Hepatocyte (in vitro differentiated cells): ENCODE measurements at regions not wholly inside any gene's neighbourhood (a gene's known extent, or its start where the extent isn't known, plus 50 kb on each side); places are given as distances from the start of the nearest gene placed in this dataset.
"Not testable (repeated sequence)": the region's sequence is repeated elsewhere in the genome, so short reads cannot be mapped to it uniquely, and the experiment has no call there.

Experiments
- DNase-seq: peaks from one replicate; pipeline ENCODE4 v3.0.0-alpha.2; 2016; ENCODE audit warnings: low spot score
- H2AFZ ChIP-seq: fragments of 200-600 bp; sonication (generic); 2 replicates; pipeline ENCODE4 v1.6.0; 2016; ENCODE audit warnings: antibody characterized with exemption, mild to moderate bottlenecking
- H3K27ac ChIP-seq: fragments of 200-600 bp; sonication (generic); 2 replicates; pipeline ENCODE4 v1.5.1; 2016; ENCODE audit warnings: mild to moderate bottlenecking
- H3K27me3 ChIP-seq: fragments of 200-600 bp; sonication (generic); 2 replicates; pipeline ENCODE4 v1.6.1; 2016
- H3K36me3 ChIP-seq: fragments of 200-600 bp; sonication (generic); replicated peaks from 2 replicates; pipeline ENCODE4 v1.5.1; 2016; ENCODE audit warnings: low read depth; ENCODE audit not compliant: insufficient read depth
- H3K4me1 ChIP-seq: fragments of 200-600 bp; sonication (generic); 2 replicates; pipeline ENCODE4 v1.5.1; 2016; ENCODE audit warnings: mild to moderate bottlenecking, moderate library complexity; ENCODE audit not compliant: insufficient read depth
- H3K4me2 ChIP-seq: fragments of 200-600 bp; sonication (generic); 2 replicates; pipeline ENCODE4 v1.6.0; 2016
- H3K4me3 ChIP-seq: fragments of 200-600 bp; sonication (generic); 2 replicates; pipeline ENCODE4 v1.5.1; 2016; ENCODE audit warnings: mild to moderate bottlenecking
- H3K79me2 ChIP-seq: fragments of 200-600 bp; sonication (generic); 2 replicates; pipeline ENCODE4 v1.6.0; 2017; ENCODE audit warnings: mild to moderate bottlenecking
- H3K9me2 ChIP-seq: fragments of 200-600 bp; sonication (generic); replicated peaks from 2 replicates; pipeline ENCODE4 v1.6.0; 2017; ENCODE audit warnings: mild to moderate bottlenecking; ENCODE audit not compliant: insufficient read depth
- H3K9me3 ChIP-seq: fragments of 200-600 bp; sonication (generic); 2 replicates; pipeline ENCODE4 v1.5.1; 2016; ENCODE audit warnings: low read depth, mild to moderate bottlenecking
- H4K20me1 ChIP-seq: fragments of 200-600 bp; sonication (generic); 2 replicates; pipeline ENCODE4 v1.6.0; 2016; ENCODE audit warnings: mild to moderate bottlenecking; ENCODE audit not compliant: insufficient read depth, poor library complexity, severe bottlenecking
- CTCF ChIP-seq: fragments of 200-600 bp; sonication (generic); IDR thresholded peaks from 2 replicates; pipeline ENCODE4 v1.5.1; 2016; ENCODE audit warnings: antibody characterized with exemption, mild to moderate bottlenecking; ENCODE audit not compliant: poor library complexity
- EZH2 ChIP-seq: fragments of 200-600 bp; sonication (generic); IDR thresholded peaks from 2 replicates; pipeline ENCODE4 v1.6.1; 2016; ENCODE audit warnings: antibody characterized with exemption, mild to moderate bottlenecking, borderline replicate concordance
- EZH2phosphoT487 ChIP-seq: fragments of 200-600 bp; sonication (generic); IDR thresholded peaks from one replicate; pipeline ENCODE4 v1.6.1; 2018; ENCODE audit warnings: antibody characterized with exemption, mild to moderate bottlenecking, low read depth, moderate library complexity; ENCODE audit not compliant: unreplicated experiment, severe bottlenecking
- WGBS: methylation state at CpG from one replicate; pipeline ENCODE4 v1.1.6; 2016; ENCODE audit warnings: low lambda C conversion rate; ENCODE audit errors: missing lambda C conversion rate; 5-methylcytosine and 5-hydroxymethylcytosine counted together

GRCh38 chr9:93886911-93887310 is 68.2 kb downstream of the BARX1 start:
- Histone ChIP-seq H3K36me3 (no peaks in the 10 kb centered on the region), H2AFZ (no peak overlapping the region), H3K4me2 (no peak overlapping the region), H3K27me3 (no peaks in the 10 kb centered on the region), H3K4me1 (no peaks in the 10 kb centered on the region), H3K4me3 (no peak overlapping the region), H3K9me3 (no peaks in the 10 kb centered on the region), H3K9me2 (no peaks in the 10 kb centered on the region), H4K20me1 (no peaks in the 10 kb centered on the region), H3K27ac (no peak overlapping the region), H3K79me2 (no peaks in the 10 kb centered on the region)
- 61% methylated on average over 7 of the region's 7 CpGs for WGBS
- DNase-seq, result no peak
- no peak for TF ChIP-seq EZH2phosphoT487
- TF ChIP-seq EZH2, result no peak
- no peak for TF ChIP-seq CTCF

- Histone ChIP-seq H3K4me2 (no peak overlapping the region), H3K4me3 (no peak overlapping the region), H4K20me1 (no peaks in the 10 kb centered on the region), H3K27ac (no peak overlapping the region), H3K9me2 (no peaks in the 10 kb centered on the region), H3K27me3 (no peaks in the 10 kb centered on the region), H2AFZ (no peak overlapping the region), H3K4me1 (no peaks in the 10 kb centered on the region), H3K9me3 (no peaks in the 10 kb centered on the region), H3K36me3 (no peaks in the 10 kb centered on the region), H3K79me2 (no peaks in the 10 kb centered on the region)
- no peak for DNase-seq
- TF ChIP-seq EZH2 (no peak), CTCF (no peak), EZH2phosphoT487 (no peak)
- 54% methylated on average over 1 of the region's 1 CpG for WGBS
Measured at GRCh38 chr9:93884808-93885207, 70.3 kb downstream of the BARX1 start.

- DNase-seq, H3K9me2 ChIP-seq, H3K9me3 ChIP-seq, H3K4me3 ChIP-seq, H2AFZ ChIP-seq, H3K27ac ChIP-seq, H3K4me1 ChIP-seq, H3K27me3 ChIP-seq, H4K20me1 ChIP-seq, H3K4me2 ChIP-seq, H3K79me2 ChIP-seq, H3K36me3 ChIP-seq: not testable (repeated sequence)
- WGBS, result 91% methylated on average over 27 of the region's 35 CpGs
Measured at GRCh38 chr9:93879662-93880407, 75.3 kb downstream of the BARX1 start.

GRCh38 chr9:93875330-93875729 is 79.8 kb downstream of the BARX1 start:
- no peak overlapping the region for H3K27ac ChIP-seq
- no peaks in the 10 kb centered on the region for H3K4me1 ChIP-seq
- no peak for TF ChIP-seq EZH2phosphoT487

More at GRCh38 chr9:93875330-93875729, 79.8 kb downstream of the BARX1 start:
- H3K9me3 ChIP-seq, result peaks cover 5% of the 10 kb centered on the region
- H4K20me1 ChIP-seq, result no peaks in the 10 kb centered on the region
- H3K27me3 ChIP-seq, result no peaks in the 10 kb centered on the region
- H3K36me3 ChIP-seq, result no peaks in the 10 kb centered on the region
- H2AFZ ChIP-seq, result no peak overlapping the region
- H3K79me2 ChIP-seq, result no peaks in the 10 kb centered on the region
- no peak overlapping the region for H3K4me2 ChIP-seq
- DNase-seq, result no peak
- H3K4me3 ChIP-seq, result no peak overlapping the region
- no peaks in the 10 kb centered on the region for H3K9me2 ChIP-seq
